Activated T-cell treated with anti-CD3 and anti-CD28 coated beads, Interleukin-2, amount 50 U/mL, for 24 hours (primary cell): ENCODE measurements at regions not wholly inside any gene's neighbourhood (a gene's known extent, or its start where the extent isn't known, plus 50 kb on each side); places are given as distances from the start of the nearest gene placed in this dataset.

Experiments
- DNase-seq: peaks from one replicate; pipeline ENCODE4 v3.0.0-alpha.2; 2020
- H3K27ac Mint-ChIP-seq: 2 replicates; pipeline ENCODE4 v1.8.0; 2020; ENCODE audit warnings: mild to moderate bottlenecking, mixed read lengths
- H3K27me3 Mint-ChIP-seq: 2 replicates; pipeline ENCODE4 v1.8.0; 2020; ENCODE audit warnings: mixed read lengths
- H3K36me3 Mint-ChIP-seq: 2 replicates; pipeline ENCODE4 v1.8.0; 2020; ENCODE audit warnings: low read depth, mixed read lengths
- H3K4me1 Mint-ChIP-seq: 2 replicates; pipeline ENCODE4 v1.8.0; 2020; ENCODE audit warnings: low read depth, mixed read lengths
- H3K4me3 Mint-ChIP-seq: 2 replicates; pipeline ENCODE4 v1.8.0; 2020; ENCODE audit warnings: mild to moderate bottlenecking, moderate library complexity, mixed read lengths
- H3K9me3 Mint-ChIP-seq: 2 replicates; pipeline ENCODE4 v1.8.0; 2020; ENCODE audit warnings: mixed read lengths

DNA sequence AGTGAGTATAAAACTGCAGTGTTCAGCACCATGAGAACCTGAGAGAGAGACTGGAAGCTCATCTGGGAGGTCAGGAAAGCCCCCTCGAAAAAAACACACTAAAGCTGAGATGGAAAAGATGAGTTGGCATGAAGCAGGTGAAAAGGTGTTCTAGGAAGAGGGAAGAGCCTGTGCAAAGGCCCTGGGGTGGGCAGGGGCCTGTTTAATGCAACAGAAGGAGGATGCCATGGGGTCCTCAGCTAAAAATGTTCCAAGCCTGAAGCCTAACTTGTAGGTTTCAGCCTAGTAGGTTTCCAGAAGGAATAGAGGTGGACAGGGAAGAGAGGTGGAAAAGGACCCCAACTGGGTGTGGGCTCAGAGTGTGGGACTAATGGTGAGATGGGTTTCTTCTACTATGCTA lies 242.3 kb upstream of the ZFHX3 start:
- Mint-ChIP-seq H3K36me3 (no peaks in the 10 kb centered on the region), H3K4me3 (no peak overlapping the region), H3K4me1 (no peaks in the 10 kb centered on the region), H3K27ac (no peak overlapping the region), H3K27me3 (no peaks in the 10 kb centered on the region), H3K9me3 (peaks cover 3% of the 10 kb centered on the region)
- no peak for DNase-seq

DNA sequence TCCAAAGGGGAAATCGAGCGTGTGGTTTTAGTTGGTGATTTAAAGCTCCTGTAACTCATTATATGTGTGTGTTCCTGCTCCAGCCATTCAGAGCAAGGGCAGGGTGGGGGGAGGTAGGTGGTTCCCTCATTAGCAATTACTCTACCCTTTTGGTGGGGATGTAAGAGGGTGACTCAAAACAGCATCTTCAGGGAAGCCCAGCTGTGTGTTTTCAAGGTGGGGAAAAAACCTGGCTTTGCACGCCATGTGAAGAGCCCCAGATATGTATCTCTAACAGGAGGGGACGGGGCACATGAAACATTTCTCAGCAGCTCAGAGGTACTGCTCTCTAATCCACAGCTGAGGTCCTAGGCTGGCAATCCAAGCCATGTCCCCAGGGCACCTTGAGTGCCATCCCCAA lies 241.3 kb upstream of the ZFHX3 start:
- Mint-ChIP-seq H3K9me3 (peaks cover 3% of the 10 kb centered on the region), H3K27me3 (no peaks in the 10 kb centered on the region), H3K4me1 (no peaks in the 10 kb centered on the region), H3K27ac (no peak overlapping the region), H3K4me3 (no peak overlapping the region), H3K36me3 (no peaks in the 10 kb centered on the region)
- DNase-seq = no peak

DNA sequence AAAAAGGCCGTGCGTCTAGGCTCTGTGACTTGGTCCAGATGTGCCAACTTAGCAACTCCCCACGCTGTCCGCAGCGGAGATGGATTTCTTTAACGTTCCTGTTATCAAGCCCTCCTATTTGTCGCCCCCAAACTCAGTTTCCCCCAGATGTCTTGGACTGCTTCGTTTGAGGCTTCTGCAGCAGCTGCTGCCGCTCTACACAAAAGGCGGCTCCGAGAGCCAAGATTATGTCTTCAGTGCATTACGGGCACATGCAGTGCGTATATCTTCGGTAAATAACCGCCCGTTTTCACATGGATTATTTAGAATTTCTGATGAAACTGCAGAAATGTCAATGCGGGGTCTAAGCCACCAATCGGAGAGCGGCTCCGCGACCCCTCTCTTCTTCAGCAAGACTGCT lies 240.6 kb upstream of the ZFHX3 start:
- H3K9me3 Mint-ChIP-seq = peaks cover 3% of the 10 kb centered on the region
- no peaks in the 10 kb centered on the region for H3K27me3 Mint-ChIP-seq
- H3K27ac Mint-ChIP-seq = no peak overlapping the region
- no peaks in the 10 kb centered on the region for H3K4me1 Mint-ChIP-seq
- H3K4me3 Mint-ChIP-seq = no peak overlapping the region
- no peak for DNase-seq
- H3K36me3 Mint-ChIP-seq = no peaks in the 10 kb centered on the region

DNA sequence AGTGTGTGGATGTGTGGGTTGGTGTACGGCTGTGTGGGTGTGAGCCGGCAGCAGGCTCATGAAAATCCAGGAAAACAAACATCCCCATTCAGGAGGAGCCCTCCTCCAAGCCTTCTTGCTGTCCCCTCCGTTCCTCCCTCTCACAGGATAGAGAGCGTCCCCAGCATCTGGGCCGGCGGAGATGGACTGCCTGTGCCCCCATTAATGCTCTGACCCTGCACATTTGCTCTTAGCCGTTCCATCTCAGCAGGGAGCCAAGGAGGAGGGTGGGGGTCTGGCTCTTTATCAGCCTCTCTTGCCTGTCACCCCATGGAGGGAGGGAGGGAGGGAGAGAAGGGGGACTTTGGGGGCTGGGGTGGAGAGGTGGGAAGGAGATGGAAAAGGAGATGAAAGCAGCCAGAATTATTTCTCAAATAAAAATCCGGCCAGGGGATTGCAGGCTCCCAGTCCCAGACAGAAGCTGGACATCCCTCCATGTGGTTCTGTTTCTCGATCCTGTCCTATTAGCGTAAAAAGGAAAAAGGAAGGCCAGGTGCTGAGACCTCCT lies 240.0 kb upstream of the ZFHX3 start:
- Mint-ChIP-seq H3K4me1 (no peaks in the 10 kb centered on the region), H3K4me3 (no peak overlapping the region), H3K36me3 (no peaks in the 10 kb centered on the region), H3K27ac (no peak overlapping the region), H3K9me3 (peaks cover 2% of the 10 kb centered on the region), H3K27me3 (no peaks in the 10 kb centered on the region)
- no peak for DNase-seq

DNA sequence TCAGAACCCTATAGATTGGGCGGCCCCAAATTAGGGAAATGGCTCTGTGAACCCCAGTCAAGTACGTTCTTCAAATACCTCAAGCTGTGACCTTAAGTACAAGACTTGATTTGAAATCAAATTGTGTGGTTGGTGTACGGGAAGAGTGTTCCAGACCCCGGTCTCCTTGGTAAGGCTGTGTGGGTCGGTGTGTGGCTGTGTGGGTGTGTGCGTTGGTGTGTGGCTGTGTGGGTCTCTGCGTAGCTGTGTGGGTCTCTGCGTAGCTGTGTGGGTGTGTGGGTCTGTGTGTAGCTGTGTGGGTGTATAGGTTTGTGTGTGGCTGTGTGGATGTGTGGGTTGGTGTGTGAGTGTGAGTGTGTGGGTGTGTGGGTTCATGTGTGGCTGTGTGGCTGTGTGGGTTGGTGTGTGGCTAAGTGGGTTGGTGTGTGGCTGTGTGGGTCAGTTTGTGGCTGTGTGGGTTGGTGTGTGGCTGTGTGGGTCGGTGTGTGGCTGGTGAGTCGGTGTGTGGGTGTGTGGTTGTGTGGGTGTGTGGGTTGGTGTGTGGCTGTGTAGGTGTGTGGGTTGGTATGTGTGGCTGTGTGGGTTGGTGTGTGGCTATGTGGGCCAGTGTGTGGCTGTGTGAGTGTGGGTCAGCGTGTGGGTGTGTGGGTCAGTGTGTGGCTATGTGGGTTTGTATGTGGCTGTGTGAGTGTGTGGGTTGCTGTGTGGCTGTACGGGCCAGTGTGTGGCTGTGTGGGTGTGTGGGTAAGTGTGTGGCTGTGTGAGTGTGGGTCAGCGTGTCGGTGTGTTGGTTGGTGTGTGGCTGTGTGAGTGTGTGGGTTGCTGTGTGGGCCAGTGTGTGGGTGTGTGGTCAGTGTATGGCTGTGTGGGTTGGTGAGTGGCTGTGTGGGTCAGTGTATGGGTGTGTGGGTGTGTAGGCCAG lies 238.7 kb upstream of the ZFHX3 start:
- Mint-ChIP-seq H3K9me3 (no peaks in the 10 kb centered on the region), H3K4me3 (no peak overlapping the region), H3K36me3 (no peaks in the 10 kb centered on the region), H3K27me3 (no peaks in the 10 kb centered on the region), H3K4me1 (no peaks in the 10 kb centered on the region), H3K27ac (no peak overlapping the region)
- DNase-seq = no peak

DNA sequence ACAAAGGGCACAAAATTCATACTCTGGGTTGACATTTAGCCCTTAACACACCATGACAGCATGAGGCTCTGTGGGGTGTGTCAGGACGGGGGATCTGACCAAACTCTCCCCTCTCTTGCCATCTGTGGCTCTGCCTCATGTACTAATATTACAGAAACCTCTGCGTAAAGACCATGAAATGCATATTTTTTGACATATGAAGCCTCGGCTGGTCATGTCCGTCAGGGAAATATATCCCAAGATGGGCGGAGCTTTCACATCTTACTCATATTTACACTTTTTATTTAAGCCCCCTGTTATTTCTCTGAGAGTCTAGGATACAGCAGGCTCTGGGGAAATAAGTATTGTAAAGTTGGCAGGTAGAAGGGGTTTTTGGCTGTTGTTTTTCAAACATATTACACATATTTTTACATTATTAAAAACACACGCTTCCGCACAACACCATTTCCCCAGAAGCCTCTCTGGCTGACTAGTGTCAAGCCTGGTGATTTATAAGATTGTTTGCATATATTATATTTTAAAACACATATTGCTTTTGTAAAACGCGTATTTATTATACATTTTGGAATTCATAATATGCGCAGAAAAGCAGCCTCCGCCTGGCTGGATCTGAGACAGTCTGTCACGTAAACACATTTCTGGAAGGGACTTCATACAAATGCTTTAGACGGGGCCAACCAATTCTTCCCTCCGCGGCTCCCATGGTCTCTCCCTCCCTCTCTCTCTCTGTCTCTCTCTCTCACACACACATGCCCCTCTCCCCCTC lies 237.7 kb upstream of the ZFHX3 start:
- no peak for DNase-seq
- Mint-ChIP-seq H3K27ac (no peak overlapping the region), H3K36me3 (no peaks in the 10 kb centered on the region), H3K27me3 (no peaks in the 10 kb centered on the region), H3K4me3 (no peak overlapping the region), H3K4me1 (no peaks in the 10 kb centered on the region), H3K9me3 (no peaks in the 10 kb centered on the region)

DNA sequence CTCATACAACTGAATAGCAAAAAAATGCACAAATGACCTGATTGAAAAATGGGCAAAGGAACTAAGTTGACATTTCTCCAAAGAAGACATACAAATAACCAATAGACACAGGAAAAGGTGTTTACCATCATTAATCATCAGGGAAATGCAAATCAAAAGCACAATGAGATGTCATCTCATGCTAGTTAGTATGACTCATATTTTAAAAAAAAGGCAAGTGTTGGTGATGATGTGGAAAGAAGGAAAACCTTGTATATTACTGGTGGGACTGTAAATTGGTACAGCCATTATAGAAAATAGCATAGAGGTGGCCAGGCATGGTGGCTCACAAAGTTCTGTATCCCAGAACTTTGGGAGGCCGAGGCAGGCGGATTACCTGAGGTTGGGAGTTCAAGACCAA lies 232.5 kb upstream of the ZFHX3 start:
- no peaks in the 10 kb centered on the region for H3K27me3 Mint-ChIP-seq
- H3K36me3 Mint-ChIP-seq = no peaks in the 10 kb centered on the region
- H3K4me1 Mint-ChIP-seq = no peaks in the 10 kb centered on the region
- DNase-seq = no peak
- H3K4me3 Mint-ChIP-seq = no peak overlapping the region
- peaks cover 4% of the 10 kb centered on the region for H3K9me3 Mint-ChIP-seq
- no peak overlapping the region for H3K27ac Mint-ChIP-seq

DNA sequence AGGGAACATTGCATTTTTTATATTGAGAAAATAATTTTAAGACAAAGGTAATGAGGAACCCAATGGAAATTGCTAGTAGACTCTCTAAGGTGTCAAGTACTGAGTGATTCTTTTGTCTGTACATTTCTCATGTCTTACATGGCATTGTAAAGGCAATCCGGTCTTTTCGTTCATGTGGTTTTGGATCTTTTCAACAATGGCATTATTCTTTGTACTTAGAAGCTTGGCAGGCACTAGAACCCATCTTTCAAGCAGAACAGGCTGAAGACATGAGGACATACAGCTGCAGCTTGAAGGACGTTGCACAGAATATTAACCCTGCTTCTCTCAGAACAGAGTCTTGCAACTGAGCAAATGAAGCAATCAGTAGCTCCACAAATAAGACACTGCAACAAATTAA lies 231.5 kb upstream of the ZFHX3 start:
- Mint-ChIP-seq H3K27me3 (no peaks in the 10 kb centered on the region), H3K36me3 (no peaks in the 10 kb centered on the region), H3K4me3 (no peak overlapping the region), H3K4me1 (no peaks in the 10 kb centered on the region), H3K9me3 (peaks cover 4% of the 10 kb centered on the region), H3K27ac (no peak overlapping the region)
- no peak for DNase-seq

DNA sequence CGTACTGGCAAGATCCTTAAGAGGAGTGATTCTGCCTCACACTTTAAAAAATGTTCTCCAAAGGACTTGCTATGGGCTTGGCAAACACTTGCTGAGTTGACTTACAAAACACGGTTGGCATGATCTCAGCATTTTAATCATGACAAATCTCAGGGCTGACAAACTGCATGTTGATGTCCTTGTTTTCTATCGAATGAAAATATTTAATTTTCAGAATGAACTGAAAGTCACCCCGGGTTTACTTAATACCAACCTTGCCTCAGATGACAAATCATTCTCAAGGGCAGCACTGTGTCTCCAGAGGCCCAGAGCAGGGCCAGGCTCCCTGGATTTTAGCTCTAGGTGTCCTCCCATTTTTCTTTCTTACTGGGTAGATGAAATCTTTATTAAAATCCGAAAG lies 229.1 kb upstream of the ZFHX3 start:
- no peak overlapping the region for H3K4me3 Mint-ChIP-seq

DNA sequence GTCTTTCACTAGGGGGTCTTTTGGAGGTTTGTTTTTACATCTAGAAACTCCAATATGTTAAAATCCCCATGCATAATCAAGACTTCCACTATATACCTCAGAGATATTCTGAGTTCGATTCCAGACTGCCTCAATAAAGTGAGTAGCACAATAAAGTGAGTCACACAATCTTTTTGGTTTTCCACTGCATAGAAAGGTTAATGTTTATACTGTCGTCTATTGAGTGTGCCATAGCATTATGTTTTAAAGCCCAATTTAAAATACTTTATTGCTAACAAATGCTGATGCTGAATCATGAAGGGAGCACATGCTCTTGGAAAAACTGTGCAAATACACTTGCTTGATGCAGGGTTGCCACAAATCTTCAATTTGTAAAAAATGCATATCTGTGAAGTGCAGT lies 227.5 kb upstream of the ZFHX3 start:
- H3K36me3 Mint-ChIP-seq = no peaks in the 10 kb centered on the region
- H3K4me3 Mint-ChIP-seq = no peak overlapping the region
- no peak overlapping the region for H3K27ac Mint-ChIP-seq
- no peaks in the 10 kb centered on the region for H3K4me1 Mint-ChIP-seq
- no peaks in the 10 kb centered on the region for H3K27me3 Mint-ChIP-seq
- H3K9me3 Mint-ChIP-seq = peaks cover 4% of the 10 kb centered on the region
- no peak for DNase-seq

More for the DNA sequence above, 229.1 kb upstream of the ZFHX3 start:
- Mint-ChIP-seq H3K9me3 (peaks cover 4% of the 10 kb centered on the region), H3K27ac (no peak overlapping the region), H3K4me1 (no peaks in the 10 kb centered on the region), H3K36me3 (no peaks in the 10 kb centered on the region), H3K27me3 (no peaks in the 10 kb centered on the region)
- DNase-seq = no peak

DNA sequence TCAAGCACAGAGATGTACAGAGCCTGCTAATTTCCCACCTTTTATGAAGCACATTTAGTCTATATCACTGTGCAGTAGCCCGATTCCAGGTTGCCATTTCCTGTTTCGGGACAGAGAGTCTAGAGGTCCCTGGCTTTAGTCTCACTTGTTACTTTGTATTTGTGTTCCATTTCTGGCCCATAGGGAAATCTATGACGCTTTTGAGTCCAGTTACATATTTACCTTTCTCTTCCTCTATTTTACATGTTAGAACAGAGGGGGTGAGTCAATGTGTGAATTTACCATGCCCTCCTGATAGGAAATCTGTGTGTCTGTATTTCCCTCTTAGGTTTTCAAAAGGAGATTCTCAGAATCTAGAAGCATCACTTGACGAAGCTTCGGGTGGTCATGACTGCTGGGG lies 227.1 kb upstream of the ZFHX3 start:
- Mint-ChIP-seq H3K27me3 (no peaks in the 10 kb centered on the region), H3K4me3 (no peak overlapping the region), H3K4me1 (no peaks in the 10 kb centered on the region), H3K27ac (no peak overlapping the region), H3K36me3 (no peaks in the 10 kb centered on the region), H3K9me3 (peaks cover 4% of the 10 kb centered on the region)
- DNase-seq = no peak

DNA sequence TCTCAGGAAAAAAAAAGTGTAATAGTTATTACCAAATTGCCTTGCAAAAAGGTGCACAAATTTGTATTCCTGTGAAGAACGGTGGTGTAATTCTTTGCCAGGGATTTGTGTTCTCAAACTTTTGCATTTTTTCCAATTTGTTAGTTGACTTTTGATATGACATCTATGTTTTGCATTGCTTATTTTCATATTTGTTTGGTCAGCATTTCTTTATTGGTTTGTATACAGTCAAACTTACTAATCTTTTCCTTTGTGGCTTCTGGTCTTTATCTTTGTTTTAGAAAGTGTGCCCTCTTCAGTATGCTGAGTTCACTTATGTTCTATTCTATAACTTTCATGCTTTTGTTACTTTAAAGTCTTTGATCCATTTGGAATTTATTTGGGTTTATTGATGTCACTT lies 226.2 kb upstream of the ZFHX3 start:
- no peak overlapping the region for H3K4me3 Mint-ChIP-seq
- H3K9me3 Mint-ChIP-seq = no peaks in the 10 kb centered on the region
- no peaks in the 10 kb centered on the region for H3K4me1 Mint-ChIP-seq
- H3K27me3 Mint-ChIP-seq = no peaks in the 10 kb centered on the region
- H3K36me3 Mint-ChIP-seq = no peaks in the 10 kb centered on the region
- DNase-seq = no peak
- H3K27ac Mint-ChIP-seq = no peak overlapping the region

DNA sequence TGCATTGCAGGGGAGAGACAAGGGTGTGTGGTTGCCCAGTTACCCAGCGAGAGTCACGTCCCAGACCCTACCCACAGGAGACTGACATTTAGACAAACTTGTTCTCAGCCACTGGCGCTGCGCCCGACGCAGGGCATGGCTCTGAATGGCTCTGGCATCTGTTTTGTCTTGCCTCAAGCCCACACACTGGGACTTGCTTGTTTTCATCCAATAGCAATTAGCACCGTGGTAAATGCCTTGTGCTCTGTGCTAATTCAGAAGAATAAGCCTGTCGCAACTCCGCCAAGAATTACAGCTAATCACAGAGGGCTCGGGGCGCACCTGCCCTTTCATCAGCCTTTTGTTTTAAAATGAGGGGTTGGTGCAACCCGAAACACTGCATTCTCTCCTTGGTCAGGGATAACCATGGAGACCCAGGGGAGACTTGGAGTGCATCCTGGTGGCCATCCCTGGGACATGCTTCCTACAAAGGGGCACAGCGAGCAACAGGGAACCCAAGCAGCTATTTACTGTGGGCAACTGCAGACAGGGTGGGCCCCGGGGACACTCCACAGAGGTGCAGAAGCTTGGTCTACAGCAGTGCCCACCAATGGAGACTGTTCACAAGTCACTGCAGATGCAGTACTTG lies 220.6 kb upstream of the ZFHX3 start:
- no peak overlapping the region for H3K4me3 Mint-ChIP-seq
- DNase-seq = no peak
- no peaks in the 10 kb centered on the region for H3K27me3 Mint-ChIP-seq
- no peaks in the 10 kb centered on the region for H3K36me3 Mint-ChIP-seq
- no peak overlapping the region for H3K27ac Mint-ChIP-seq
- no peaks in the 10 kb centered on the region for H3K4me1 Mint-ChIP-seq
- H3K9me3 Mint-ChIP-seq = peaks cover 9% of the 10 kb centered on the region

DNA sequence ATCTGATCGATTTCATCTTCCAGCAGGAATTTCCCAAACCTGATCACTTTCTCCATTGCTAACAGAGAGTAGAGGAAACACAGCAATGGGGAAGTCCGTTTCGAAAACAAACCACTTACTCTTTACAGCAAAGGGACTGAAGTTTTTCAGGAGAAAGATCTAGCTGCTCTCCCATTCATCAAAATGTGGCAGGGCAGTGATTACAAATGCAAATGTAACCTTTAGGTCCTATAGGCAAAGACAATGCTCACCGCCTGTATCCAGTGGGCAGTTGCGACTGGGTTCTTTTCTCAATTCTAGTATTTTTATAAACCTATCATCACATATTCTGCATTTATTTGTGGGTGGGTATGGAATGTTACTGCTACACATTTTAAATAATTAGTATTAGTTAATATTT lies 218.0 kb upstream of the ZFHX3 start:
- no peak for DNase-seq
- no peak overlapping the region for H3K27ac Mint-ChIP-seq

More for the DNA sequence above, 218.0 kb upstream of the ZFHX3 start:
- Mint-ChIP-seq H3K9me3 (peaks cover 18% of the 10 kb centered on the region), H3K27me3 (no peaks in the 10 kb centered on the region), H3K4me1 (no peaks in the 10 kb centered on the region), H3K4me3 (no peak overlapping the region), H3K36me3 (no peaks in the 10 kb centered on the region)
